IMR-90 (cell line): ENCODE measurements at regions not wholly inside any gene's neighbourhood (a gene's known extent, or its start where the extent isn't known, plus 50 kb on each side); places are given as distances from the start of the nearest gene placed in this dataset.

Experiments
- ATAC-seq: fragments of 200-7000 bp; cut with Tn5 transposase; 2 replicates; pipeline ENCODE4 v1.9.1; 2020; ENCODE audit warnings: low read depth, mild to moderate bottlenecking, moderate library complexity
- BruUV-seq: library from RNA; stranded (reverse); fragments of 400-500 nt; replicated peaks from 2 replicates; lab custom pipeline; 2021; lab: Mats Ljungman, UMichigan
- CTCF ChIA-PET: fragments of 300-600 bp; formaldehyde crosslinking; extraction: SDS; loops from one replicate; lab custom pipeline; 2021; ENCODE audit warnings: antibody characterized with exemption; lab: Yijun Ruan, JAX
- POLR2A ChIA-PET: fragments of 300-600 bp; sonication (Branson Sonifier 250); formaldehyde crosslinking; loops from one replicate; lab custom pipeline; 2022; ENCODE audit warnings: antibody characterized with exemption; ENCODE audit not compliant: unreplicated experiment; lab: Charles Lee
- DNase-seq: peaks from one replicate; pipeline ENCODE4 v3.0.0; 2013
- H2AFZ ChIP-seq: replicated peaks from 2 replicates; pipeline ENCODE3; 2013; ENCODE audit warnings: low read length, mild to moderate bottlenecking; ENCODE audit not compliant: poor library complexity
- H2AK5ac ChIP-seq: 2 replicates; pipeline ENCODE4 v1.6.1; 2013; ENCODE audit warnings: low read depth, low read length, inconsistent platforms
- H2AK9ac ChIP-seq: replicated peaks from 2 replicates; pipeline ENCODE3; 2013; ENCODE audit warnings: mild to moderate bottlenecking, low read depth, low read length, moderate library complexity; ENCODE audit not compliant: poor library complexity
- H2BK120ac ChIP-seq: 2 replicates; pipeline ENCODE4 v1.6.1; 2013; ENCODE audit warnings: low read depth, low read length, inconsistent platforms
- H2BK15ac ChIP-seq: 3 replicates; pipeline ENCODE4 v1.6.1; 2013; ENCODE audit warnings: low read depth, low read length, inconsistent platforms
- H2BK20ac ChIP-seq: 2 replicates; pipeline ENCODE4 v1.6.1; 2013; ENCODE audit warnings: low read depth, mild to moderate bottlenecking, inconsistent platforms, low read length, moderate library complexity
- H2BK5ac ChIP-seq: 2 replicates; pipeline ENCODE4 v1.6.1; 2013; ENCODE audit warnings: mild to moderate bottlenecking, low read depth, low read length, inconsistent platforms; ENCODE audit not compliant: poor library complexity, severe bottlenecking
- H3K14ac ChIP-seq: replicated peaks from 2 replicates; pipeline ENCODE4 v1.6.1; 2013; ENCODE audit warnings: low read depth, low read length, inconsistent platforms
- H3K18ac ChIP-seq: 2 replicates; pipeline ENCODE4 v1.6.1; 2013; ENCODE audit warnings: low read depth, low read length, control low read depth
- H3K23ac ChIP-seq: 2 replicates; pipeline ENCODE4 v1.6.1; 2013; ENCODE audit warnings: low read depth, low read length, inconsistent platforms
- H3K27ac ChIP-seq: 2 replicates; pipeline ENCODE4 v1.5.1; 2013; ENCODE audit warnings: mild to moderate bottlenecking, control low read depth, low read length; ENCODE audit not compliant: insufficient read depth
- H3K27me3 ChIP-seq: 2 replicates; pipeline ENCODE4 v1.6.1; 2013; ENCODE audit warnings: low read length; ENCODE audit not compliant: control insufficient read depth, insufficient read depth
- H3K36me3 ChIP-seq: 2 replicates; pipeline ENCODE4 v1.6.1; 2013; ENCODE audit warnings: low read length, mixed read lengths; ENCODE audit not compliant: control insufficient read depth, insufficient read depth
- H3K4ac ChIP-seq: 2 replicates; pipeline ENCODE4 v1.6.1; 2013; ENCODE audit warnings: low read depth, low read length, inconsistent platforms
- H3K4me1 ChIP-seq: 2 replicates; pipeline ENCODE4 v1.6.1; 2013; ENCODE audit warnings: low read length, mixed read lengths; ENCODE audit not compliant: control insufficient read depth, insufficient read depth
- H3K4me2 ChIP-seq: 2 replicates; pipeline ENCODE4 v1.6.1; 2013; ENCODE audit warnings: low read depth, mild to moderate bottlenecking, control low read depth, low read length, moderate library complexity
- H3K4me3 ChIP-seq: 2 replicates; pipeline ENCODE4 v1.5.1; 2013; ENCODE audit warnings: low read depth, mild to moderate bottlenecking, control low read depth, low read length, moderate library complexity; ENCODE audit not compliant: insufficient read depth
- H3K56ac ChIP-seq: 2 replicates; pipeline ENCODE4 v1.6.1; 2013; ENCODE audit warnings: low read length, inconsistent platforms; ENCODE audit not compliant: insufficient read depth; ENCODE audit errors: extremely low read depth
- H3K79me1 ChIP-seq, 2 experiments: 2 replicates each; pipeline ENCODE4 v1.6.1; 2013; ENCODE audit warnings: low read length in 2 of 2, inconsistent platforms in 1 of 2, low read depth in 1 of 2
- H3K9ac ChIP-seq: 2 replicates; pipeline ENCODE4 v1.6.1; 2013; ENCODE audit warnings: low read depth, low read length, control low read depth
- H3K9me1 ChIP-seq: 2 replicates; pipeline ENCODE4 v1.6.1; 2013; ENCODE audit warnings: low read length, inconsistent platforms; ENCODE audit not compliant: insufficient read depth
- H3K9me3 ChIP-seq: 2 replicates; pipeline ENCODE4 v1.6.1; 2013; ENCODE audit warnings: low read length; ENCODE audit not compliant: control insufficient read depth, insufficient read depth
- H4K20me1 ChIP-seq: 2 replicates; pipeline ENCODE4 v1.6.1; 2013; ENCODE audit warnings: low read length, inconsistent platforms; ENCODE audit not compliant: insufficient read depth
- H4K5ac ChIP-seq: 2 replicates; pipeline ENCODE4 v1.6.1; 2013; ENCODE audit warnings: mild to moderate bottlenecking, low read depth, low read length, control low read depth
- H4K8ac ChIP-seq, 2 experiments: 2 replicates each; pipeline ENCODE4 v1.6.1; 2013; ENCODE audit warnings: low read depth in 2 of 2, low read length in 2 of 2, control low read depth in 1 of 2, inconsistent platforms in 1 of 2
- H4K91ac ChIP-seq: 2 replicates; pipeline ENCODE4 v1.6.1; 2013; ENCODE audit warnings: low read depth, low read length, inconsistent platforms; ENCODE audit not compliant: insufficient read depth
- BHLHE40 ChIP-seq: fragments of 150-350 bp; IDR thresholded peaks from 2 replicates; pipeline ENCODE4 v1.6.1; 2016; ENCODE audit warnings: mild to moderate bottlenecking, low read depth, low read length
- CEBPB ChIP-seq: IDR thresholded peaks from 2 replicates; pipeline ENCODE4 v1.6.1; 2012; ENCODE audit warnings: low read depth, low read length, improper control_type of control experiment
- CHD1 ChIP-seq: IDR thresholded peaks from 2 replicates; pipeline ENCODE4 v1.6.1; 2012; ENCODE audit warnings: low read depth, low read length, improper control_type of control experiment
- CTCF ChIP-seq: conservative IDR thresholded peaks from 2 replicates; pipeline ENCODE4 v1.5.1; 2012; ENCODE audit warnings: mild to moderate bottlenecking, low read depth, low read length, improper control_type of control experiment
- ELK1 ChIP-seq: fragments of 150-350 bp; IDR thresholded peaks from 2 replicates; pipeline ENCODE4 v1.6.1; 2016; ENCODE audit warnings: low read depth, mild to moderate bottlenecking, low read length, moderate library complexity, borderline replicate concordance
- FOS ChIP-seq: fragments of 150-350 bp; IDR thresholded peaks from 2 replicates; pipeline ENCODE4 v1.6.1; 2016; ENCODE audit warnings: low read depth, low read length
- MAFK ChIP-seq: IDR thresholded peaks from 2 replicates; pipeline ENCODE4 v1.6.1; 2012; ENCODE audit warnings: low read depth, low read length, improper control_type of control experiment
- MAZ ChIP-seq: IDR thresholded peaks from 2 replicates; pipeline ENCODE4 v1.6.1; 2012; ENCODE audit warnings: low read depth, mild to moderate bottlenecking, low read length, improper control_type of control experiment, moderate library complexity, borderline replicate concordance
- MXI1 ChIP-seq: IDR thresholded peaks from 2 replicates; pipeline ENCODE4 v1.6.1; 2012; ENCODE audit warnings: low read depth, mild to moderate bottlenecking, low read length, moderate library complexity, borderline replicate concordance
- NFE2L2 ChIP-seq: fragments of 150-350 bp; IDR thresholded peaks from 2 replicates; pipeline ENCODE4 v1.6.1; 2016; ENCODE audit warnings: low read depth, mild to moderate bottlenecking, low read length
- POLR2A ChIP-seq: IDR thresholded peaks from 2 replicates; pipeline ENCODE4 v1.6.1; 2012; ENCODE audit warnings: mild to moderate bottlenecking, low read depth, low read length
- RAD21 ChIP-seq: IDR thresholded peaks from 2 replicates; pipeline ENCODE4 v1.6.1; 2012; ENCODE audit warnings: low read length, improper control_type of control experiment
- RCOR1 ChIP-seq: IDR thresholded peaks from 2 replicates; pipeline ENCODE4 v1.6.1; 2012; ENCODE audit warnings: mild to moderate bottlenecking, low read length, improper control_type of control experiment; ENCODE audit not compliant: insufficient replicate concordance
- RFX5 ChIP-seq: IDR thresholded peaks from 2 replicates; pipeline ENCODE4 v1.8.0; 2012; ENCODE audit warnings: low read depth, mild to moderate bottlenecking, low read length, moderate library complexity
- SMC3 ChIP-seq: fragments of 150-350 bp; IDR thresholded peaks from 2 replicates; pipeline ENCODE4 v1.6.1; 2016; ENCODE audit warnings: low read depth, mild to moderate bottlenecking, antibody characterized with exemption, low read length, moderate library complexity
- USF2 ChIP-seq: fragments of 150-350 bp; IDR thresholded peaks from 2 replicates; pipeline ENCODE4 v1.6.1; 2017; ENCODE audit warnings: mild to moderate bottlenecking, antibody characterized with exemption, low read length, low read depth
- WGBS, 2 experiments: methylation state at CpG; one replicate each; pipeline versions ENCODE4 v1.1.5 to v1.1.7; 2013; ENCODE audit warnings: missing lambda C conversion rate in 2 of 2; ENCODE audit not compliant: insufficient read length in 1 of 2; ENCODE audit errors: extremely low coverage in 2 of 2; 5-methylcytosine and 5-hydroxymethylcytosine counted together
- dilution Hi-C: fragments of 300-500 bp; cut with HindIII; formaldehyde crosslinking; loops from one replicate; pipeline ENCODE4 v1.14.3; 2018; ENCODE audit warnings: low sequenced_read_pairs; ENCODE audit not compliant: unreplicated experiment
- in situ Hi-C: fragments of 300-500 bp; cut with MboI; formaldehyde crosslinking; loops from 3 replicates; pipeline ENCODE4 v1.14.3; 2019; ENCODE audit warnings: low sequenced_read_pairs, inconsistent platforms, mixed read lengths
- intact Hi-C: fragments of 100-400 bp; cut with micrococcal nuclease; formaldehyde crosslinking; loops from 2 replicates; pipeline ENCODE4 v1.10.0; 2022

- no peak for ATAC-seq
- no peak overlapping the region for H2AFZ ChIP-seq
- H3K4me3 ChIP-seq, result no peak overlapping the region
- H4K5ac ChIP-seq, result no peak overlapping the region
- no peak overlapping the region for H3K9ac ChIP-seq
- no peaks in the 10 kb centered on the region; the same call in 1 of the 2 replicates for H3K27me3 ChIP-seq
- BruUV-seq, result no TSS peak
- 50% methylated on average over 1 of the region's 1 CpG; no CpG with 5 or more reads in 1 of the 2 experiments for WGBS, 2 experiments
- in situ Hi-C loops, result no loop called here
- H3K14ac ChIP-seq, result no peak overlapping the region
- no peak overlapping the region for H2BK15ac ChIP-seq
- DNase-seq, result no peak
- no peaks in the 10 kb centered on the region for H3K4me1 ChIP-seq
- H3K4ac ChIP-seq, result no peak overlapping the region
- ChIA-PET CTCF (no interaction called here), POLR2A (interaction anchor here (0.7 kb wide), 1 partner anchor 821 kb away, joined by 8 read pairs; no protein-coding TSS in a partner anchor)
- H3K56ac ChIP-seq, result no peak overlapping the region
- no peak overlapping the region for H2AK9ac ChIP-seq
- no peak overlapping the region for H2BK5ac ChIP-seq
- no peak overlapping the region for H4K91ac ChIP-seq
- no peaks in the 10 kb centered on the region for H4K20me1 ChIP-seq
- no peak overlapping the region for H3K18ac ChIP-seq
- H3K4me2 ChIP-seq, result no peak overlapping the region
- no peak overlapping the region for H3K23ac ChIP-seq
- H3K9me3 ChIP-seq, result no peaks in the 10 kb centered on the region
- H4K8ac ChIP-seq, result no peak overlapping the region
- TF ChIP-seq NFE2L2 (no peak), CHD1 (no peak), MAFK (no peak), BHLHE40 (no peak), ELK1 (no peak), POLR2A (no peak), USF2 (no peak), CTCF (no peak), CEBPB (no peak), MXI1 (no peak), SMC3 (no peak), RCOR1 (no peak), RFX5 (no peak), MAZ (no peak), FOS (no peak), RAD21 (no peak)
- no peaks in the 10 kb centered on the region for H3K9me1 ChIP-seq
- no peaks in the 10 kb centered on the region for H3K79me1 ChIP-seq
- no peaks in the 10 kb centered on the region for H3K36me3 ChIP-seq
- no peak overlapping the region for H2BK20ac ChIP-seq
- H2BK120ac ChIP-seq, result no peak overlapping the region
- intact Hi-C loops, result no loop called here
- dilution Hi-C loops, result no loop called here
- no peak overlapping the region for H3K27ac ChIP-seq
- no peak overlapping the region for H2AK5ac ChIP-seq
Observed at GRCh38 chr5:68074633-68075032, 140.9 kb upstream of the PIK3R1 start.
